ENCODE measurements at regions not wholly inside any gene's neighbourhood (a gene's known extent, or its start where the extent isn't known, plus 50 kb on each side); places are given as distances from the start of the nearest gene placed in this dataset.

GRCh38 chr15:69760258-69760845, 307.7 kb downstream of the RPLP1 start:
- H3K79me2 ChIP-seq (ENCODE audit: insufficient read depth, low read length) = no peaks in the 10 kb centered on the region
- no peak for TF ChIP-seq CTCF (conservative IDR thresholded peaks at IDR 0.05; ENCODE audit: low read length)
- no peak for TF ChIP-seq EZH2phosphoT487 (IDR thresholded peaks at IDR 0.05; ENCODE audit: borderline replicate concordance)
- H3K36me3 ChIP-seq (ENCODE audit: insufficient read depth, low read length) = no peaks in the 10 kb centered on the region
- peaks cover 68% of the 10 kb centered on the region for H3K4me1 ChIP-seq (ENCODE audit: insufficient read depth, low read length, poor library complexity, severe bottlenecking)
- no peaks in the 10 kb centered on the region for H3K9me3 ChIP-seq (ENCODE audit: insufficient read depth, low read depth, low read length)
- H3K27me3 ChIP-seq (ENCODE audit: insufficient read depth, low read length, poor library complexity, severe bottlenecking) = no peaks in the 10 kb centered on the region
- peaks cover 13% of the 10 kb centered on the region; the same call in 1 of the 2 replicates for H3F3A ChIP-seq (ENCODE audit: low read depth)
- H3K9me2 ChIP-seq (replicated peaks; ENCODE audit: low read depth, low read length) = no peaks in the 10 kb centered on the region
- H3K4me3 ChIP-seq (ENCODE audit: low read length, poor library complexity, severe bottlenecking) = peak overlapping the region; percentile 43
- no peak overlapping the region for H2AFZ ChIP-seq (ENCODE audit: low read length)
- no peaks in the 10 kb centered on the region for H4K20me1 ChIP-seq (ENCODE audit: insufficient read depth, low read length, poor library complexity, severe bottlenecking)
- peak overlapping the region; percentile 76 for H3K4me2 ChIP-seq (ENCODE audit: low read depth, low read length, poor library complexity, severe bottlenecking)
- peak overlapping the region; percentile 3 for H3K9ac ChIP-seq (ENCODE audit: low read depth, low read length, poor library complexity, severe bottlenecking)

DNA sequence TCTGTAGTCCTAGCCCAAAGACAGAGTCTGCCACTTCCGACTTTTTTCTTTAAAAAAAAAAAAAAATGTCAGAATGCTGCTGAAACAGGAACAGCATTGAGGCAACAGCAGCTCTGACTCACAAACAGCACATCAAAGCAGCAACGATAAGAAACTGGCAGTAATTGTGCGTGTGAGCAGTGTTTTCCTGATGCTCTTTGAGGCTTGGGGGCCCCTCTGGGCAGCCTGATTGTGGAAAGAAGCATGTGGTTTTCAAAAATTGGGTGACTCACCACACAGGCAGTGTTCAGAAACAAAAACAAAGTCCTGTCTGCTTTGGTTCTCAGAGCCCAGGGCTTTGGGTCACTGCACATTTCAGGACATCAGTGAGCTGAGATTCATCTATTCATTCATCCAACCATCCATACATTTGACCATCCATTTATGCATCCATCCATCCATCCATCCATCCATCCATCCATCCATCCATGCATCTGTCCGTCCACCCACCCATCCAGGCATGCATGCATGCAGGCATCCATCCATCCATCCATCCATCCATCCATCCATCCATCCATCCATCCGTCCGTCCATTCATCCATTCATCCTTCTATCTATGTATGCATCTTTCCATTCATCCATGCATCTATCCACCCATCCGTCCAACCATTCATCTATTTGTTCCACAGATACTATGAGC, 308.4 kb downstream of the RPLP1 start:
- Histone ChIP-seq H3K9me2 (replicated peaks; ENCODE audit: low read depth, low read length) (no peaks in the 10 kb centered on the region), H3K79me2 (ENCODE audit: insufficient read depth, low read length) (no peaks in the 10 kb centered on the region), H3K36me3 (ENCODE audit: insufficient read depth, low read length) (no peaks in the 10 kb centered on the region), H3K4me3 (ENCODE audit: low read length, poor library complexity, severe bottlenecking) (peak overlapping the region; percentile 43), H3K27me3 (ENCODE audit: insufficient read depth, low read length, poor library complexity, severe bottlenecking) (no peaks in the 10 kb centered on the region), H2AFZ (ENCODE audit: low read length) (no peak overlapping the region), H3K4me1 (ENCODE audit: insufficient read depth, low read length, poor library complexity, severe bottlenecking) (peaks cover 61% of the 10 kb centered on the region), H3K9me3 (ENCODE audit: insufficient read depth, low read depth, low read length) (no peaks in the 10 kb centered on the region), H4K20me1 (ENCODE audit: insufficient read depth, low read length, poor library complexity, severe bottlenecking) (no peaks in the 10 kb centered on the region), H3F3A (ENCODE audit: low read depth) (peaks cover 10% of the 10 kb centered on the region; the same call in 1 of the 2 replicates), H3K4me2 (ENCODE audit: low read depth, low read length, poor library complexity, severe bottlenecking) (peak overlapping the region; percentile 76), H3K9ac (ENCODE audit: low read depth, low read length, poor library complexity, severe bottlenecking) (no peak overlapping the region)
- TF ChIP-seq CTCF (conservative IDR thresholded peaks at IDR 0.05; ENCODE audit: low read length) (no peak), EZH2phosphoT487 (IDR thresholded peaks at IDR 0.05; ENCODE audit: borderline replicate concordance) (no peak)

GRCh38 chr15:69762373-69763148, 309.9 kb downstream of the RPLP1 start:
- H4K20me1 ChIP-seq (ENCODE audit: insufficient read depth, low read length, poor library complexity, severe bottlenecking) = no peaks in the 10 kb centered on the region
- H3K4me3 ChIP-seq (ENCODE audit: low read length, poor library complexity, severe bottlenecking) = no peak overlapping the region
- peak; percentile 71 for TF ChIP-seq CTCF (conservative IDR thresholded peaks at IDR 0.05; ENCODE audit: low read length)
- no peak for TF ChIP-seq EZH2phosphoT487 (IDR thresholded peaks at IDR 0.05; ENCODE audit: borderline replicate concordance)
- H3K4me1 ChIP-seq (ENCODE audit: insufficient read depth, low read length, poor library complexity, severe bottlenecking) = peaks cover 46% of the 10 kb centered on the region
- no peak overlapping the region for H2AFZ ChIP-seq (ENCODE audit: low read length)
- no peaks in the 10 kb centered on the region for H3K27me3 ChIP-seq (ENCODE audit: insufficient read depth, low read length, poor library complexity, severe bottlenecking)
- H3K79me2 ChIP-seq (ENCODE audit: insufficient read depth, low read length) = no peaks in the 10 kb centered on the region
- no peaks in the 10 kb centered on the region for H3K36me3 ChIP-seq (ENCODE audit: insufficient read depth, low read length)
- no peak overlapping the region for H3K4me2 ChIP-seq (ENCODE audit: low read depth, low read length, poor library complexity, severe bottlenecking)
- peaks cover 9% of the 10 kb centered on the region; the same call in 1 of the 2 replicates for H3F3A ChIP-seq (ENCODE audit: low read depth)
- H3K9me2 ChIP-seq (replicated peaks; ENCODE audit: low read depth, low read length) = no peaks in the 10 kb centered on the region
- no peak overlapping the region for H3K9ac ChIP-seq (ENCODE audit: low read depth, low read length, poor library complexity, severe bottlenecking)
- H3K9me3 ChIP-seq (ENCODE audit: insufficient read depth, low read depth, low read length) = no peaks in the 10 kb centered on the region

Data from Loucy (cell line).